Erythroblast (primary cell): ENCODE measurements at regions not wholly inside any gene's neighbourhood (a gene's known extent, or its start where the extent isn't known, plus 50 kb on each side); places are given as distances from the start of the nearest gene placed in this dataset.

Source experiments
- GATA1 ChIP-seq: IDR thresholded peaks from 2 replicates; pipeline ENCODE4 v1.6.1; 2011; ENCODE audit warnings: low read depth, mild to moderate bottlenecking, control low read depth, low read length, moderate library complexity
- POLR2A ChIP-seq: IDR thresholded peaks from 2 replicates; pipeline ENCODE4 v1.6.1; 2011; ENCODE audit warnings: mild to moderate bottlenecking, low read length

GRCh38 chr2:109721626-109722025 lies 72.5 kb upstream of the RGPD5 start:
- TF ChIP-seq POLR2A (no peak), GATA1 (no peak)
